NT2/D1 (cell line): ENCODE measurements at regions not wholly inside any gene's neighbourhood (a gene's known extent, or its start where the extent isn't known, plus 50 kb on each side); places are given as distances from the start of the nearest gene placed in this dataset.

Experiments
- SUZ12 ChIP-seq: IDR thresholded peaks from 2 replicates; pipeline ENCODE4 v1.6.1; 2011; ENCODE audit not compliant: insufficient read length, insufficient read depth; ENCODE audit errors: extremely low read depth
- YY1 ChIP-seq: IDR thresholded peaks from 2 replicates; pipeline ENCODE4 v1.6.1; 2011; ENCODE audit not compliant: insufficient read length, insufficient read depth
- ZNF274 ChIP-seq: IDR thresholded peaks from 2 replicates; pipeline ENCODE4 v1.6.1; 2011; ENCODE audit warnings: mild to moderate bottlenecking, low read depth, low read length

- no peak for TF ChIP-seq ZNF274
- no peak for TF ChIP-seq SUZ12
- TF ChIP-seq YY1 = no peak
These were observed 202.7 kb downstream of the PTH2R start for GRCh38 chr2:208609166-208609804.
